Superior temporal gyrus (tissue), 1 donor: ENCODE measurements at regions not wholly inside any gene's neighbourhood (a gene's known extent, or its start where the extent isn't known, plus 50 kb on each side); places are given as distances from the start of the nearest gene placed in this dataset.
A peak's percentile ranks its signal among the peaks of the same experiment; 100 is the strongest.

Source experiments
- DNase-seq: peaks from one replicate; pipeline ENCODE4 v3.0.0-alpha.2; 2016; ENCODE audit errors: extremely low spot score

- no peak for DNase-seq
Measured at GRCh38 chr14:65352964-65353530, 59.5 kb upstream of the FUT8 start.

- DNase-seq: no peak
Measured at GRCh38 chr14:65354131-65354530, 58.4 kb upstream of the FUT8 start.

- DNase-seq: no peak
Measured at GRCh38 chr14:65354715-65355114, 57.8 kb upstream of the FUT8 start.

GRCh38 chr14:65356327-65356836, 56.1 kb upstream of the FUT8 start:
- no peak for DNase-seq

GRCh38 chr14:65357113-65357512, 55.4 kb upstream of the FUT8 start:
- DNase-seq: no peak

GRCh38 chr14:65357689-65358088, 54.8 kb upstream of the FUT8 start:
- DNase-seq: no peak

- peak; percentile 77 for DNase-seq
Measured at GRCh38 chr14:65359503-65359902, 53.0 kb upstream of the FUT8 start.

GRCh38 chr14:65360144-65360784, 52.3 kb upstream of the FUT8 start:
- DNase-seq: no peak

GRCh38 chr14:65361920-65362319, 50.6 kb upstream of the FUT8 start:
- peak; percentile 89 for DNase-seq
